ENCODE measurements at regions not wholly inside any gene's neighbourhood (a gene's known extent, or its start where the extent isn't known, plus 50 kb on each side); places are given as distances from the start of the nearest gene placed in this dataset.

GRCh38 chr6:104017410-104018381 lies 842.0 kb downstream of the HACE1 start:
- no peak for DNase-seq

GRCh38 chr6:104014163-104014959 lies 845.4 kb downstream of the HACE1 start:
- no peak for DNase-seq

GRCh38 chr6:104013312-104013971 lies 846.3 kb downstream of the HACE1 start:
- DNase-seq: no peak

- no peak for DNase-seq
These were observed 848.8 kb downstream of the HACE1 start for GRCh38 chr6:104010897-104011296.

- no peak for DNase-seq
These were observed 855.8 kb downstream of the HACE1 start for GRCh38 chr6:104003803-104004516.

- no peak for DNase-seq
These were observed 864.1 kb downstream of the HACE1 start for GRCh38 chr6:103995571-103995970.

GRCh38 chr6:103983860-103984259 lies 875.9 kb downstream of the HACE1 start:
- DNase-seq: no peak

- no peak for DNase-seq
These were observed 876.7 kb downstream of the HACE1 start for GRCh38 chr6:103983011-103983410.

- no peak for DNase-seq
These were observed 877.1 kb downstream of the HACE1 start for GRCh38 chr6:103982574-103982973.

GRCh38 chr6:103979308-103979707 lies 880.4 kb downstream of the HACE1 start:
- DNase-seq: no peak

GRCh38 chr6:103937389-103937788 lies 922.3 kb downstream of the HACE1 start:
- DNase-seq: no peak

GRCh38 chr6:103925317-103925716 lies 934.4 kb downstream of the HACE1 start:
- DNase-seq: no peak

- DNase-seq: no peak
These were observed 949.7 kb downstream of the HACE1 start for GRCh38 chr6:103910018-103910417.

- no peak for DNase-seq
These were observed 950.8 kb downstream of the HACE1 start for GRCh38 chr6:103908898-103909297.

- DNase-seq: no peak
These were observed 964.6 kb downstream of the HACE1 start for GRCh38 chr6:103895136-103895535.

- DNase-seq: no peak
These were observed 966.6 kb downstream of the HACE1 start for GRCh38 chr6:103893141-103893581.

- no peak for DNase-seq
These were observed 972.8 kb downstream of the HACE1 start for GRCh38 chr6:103886951-103887350.

- no peak for DNase-seq
These were observed 974.3 kb downstream of the HACE1 start for GRCh38 chr6:103885446-103885845.

GRCh38 chr6:103879800-103880199 lies 979.9 kb downstream of the HACE1 start:
- no peak for DNase-seq

- no peak for DNase-seq
These were observed 984.5 kb downstream of the HACE1 start for GRCh38 chr6:103875221-103875620.

GRCh38 chr6:103874575-103874974 lies 985.1 kb downstream of the HACE1 start:
- DNase-seq: no peak

GRCh38 chr6:103872678-103873077 lies 987.0 kb downstream of the HACE1 start:
- no peak for DNase-seq

- DNase-seq: no peak
These were observed 987.5 kb downstream of the HACE1 start for GRCh38 chr6:103872233-103872632.

Data from activated CD4-positive, alpha-beta T cell treated with anti-CD3 and anti-CD28 coated beads, Interleukin-10, Interleukin-2, amounts not matched to agents 100 ng/mL and 50 ng/mL, durations not matched to agents 16 hours and 8 hours (primary cell).